Neural progenitor cell (in vitro differentiated cells): ENCODE measurements at regions not wholly inside any gene's neighbourhood (a gene's known extent, or its start where the extent isn't known, plus 50 kb on each side); places are given as distances from the start of the nearest gene placed in this dataset.
"Not testable (repeated sequence)": the region's sequence is repeated elsewhere in the genome, so short reads cannot be mapped to it uniquely, and the experiment has no call there.

Experiments
- DNase-seq: peaks from one replicate; pipeline ENCODE4 v3.0.0-alpha.2; 2016; ENCODE audit warnings: low spot score
- H2AFZ ChIP-seq: fragments of 200-600 bp; sonication (generic); replicated peaks from 2 replicates; pipeline ENCODE4 v1.6.1; 2016; ENCODE audit warnings: antibody characterized with exemption
- H3F3A ChIP-seq: fragments of 200-600 bp; sonication (generic); 2 replicates; pipeline ENCODE4 v1.6.1; 2016; ENCODE audit warnings: antibody characterized with exemption, low read depth
- H3K27ac ChIP-seq: fragments of 200-600 bp; sonication (generic); 2 replicates; pipeline ENCODE4 v1.5.1; 2016; ENCODE audit warnings: mild to moderate bottlenecking
- H3K27me3 ChIP-seq: fragments of 200-600 bp; sonication (generic); 2 replicates; pipeline ENCODE4 v1.6.1; 2016; ENCODE audit warnings: mild to moderate bottlenecking, moderate library complexity
- H3K36me3 ChIP-seq: fragments of 200-600 bp; sonication (generic); 2 replicates; pipeline ENCODE4 v1.5.1; 2016
- H3K4me1 ChIP-seq: fragments of 200-600 bp; sonication (generic); 2 replicates; pipeline ENCODE4 v1.6.1; 2016; ENCODE audit warnings: mixed run types
- H3K4me2 ChIP-seq: fragments of 200-600 bp; sonication (generic); 2 replicates; pipeline ENCODE4 v1.6.1; 2016
- H3K4me3 ChIP-seq: fragments of 200-600 bp; sonication (generic); 2 replicates; pipeline ENCODE4 v1.5.1; 2016
- H3K79me2 ChIP-seq: fragments of 200-600 bp; sonication (generic); 2 replicates; pipeline ENCODE4 v1.6.1; 2016; ENCODE audit warnings: low read depth
- H3K9ac ChIP-seq: fragments of 200-600 bp; sonication (generic); 2 replicates; pipeline ENCODE4 v1.6.1; 2016
- H3K9me3 ChIP-seq: fragments of 200-600 bp; sonication (generic); 2 replicates; pipeline ENCODE4 v1.5.1; 2016; ENCODE audit warnings: low read depth
- H4K20me1 ChIP-seq: fragments of 200-600 bp; sonication (generic); 2 replicates; pipeline ENCODE4 v1.6.1; 2016; ENCODE audit warnings: low read depth
- H3K27ac Mint-ChIP-seq: 3 replicates; pipeline ENCODE4 v1.8.0; 2021; ENCODE audit warnings: mixed read lengths
- H3K27me3 Mint-ChIP-seq: 2 replicates; pipeline ENCODE4 v1.8.0; 2022; ENCODE audit warnings: low read depth, mild to moderate bottlenecking, inconsistent platforms, moderate library complexity, mixed read lengths; ENCODE audit not compliant: insufficient read depth
- H3K36me3 Mint-ChIP-seq: 3 replicates; pipeline ENCODE4 v1.8.0; 2021; ENCODE audit warnings: mixed read lengths
- H3K4me1 Mint-ChIP-seq: 3 replicates; pipeline ENCODE4 v1.8.0; 2021; ENCODE audit warnings: mixed read lengths
- H3K4me3 Mint-ChIP-seq: 3 replicates; pipeline ENCODE4 v1.8.0; 2021; ENCODE audit warnings: mild to moderate bottlenecking, moderate library complexity, mixed read lengths
- H3K9me3 Mint-ChIP-seq: 3 replicates; pipeline ENCODE4 v1.8.0; 2020; ENCODE audit warnings: mixed read lengths
- EZH2 ChIP-seq: fragments of 200-600 bp; sonication (generic); IDR thresholded peaks from 2 replicates; pipeline ENCODE4 v1.6.1; 2017; ENCODE audit warnings: antibody characterized with exemption, mild to moderate bottlenecking, moderate library complexity
- EZH2phosphoT487 ChIP-seq: fragments of 200-600 bp; sonication (generic); IDR thresholded peaks from 2 replicates; pipeline ENCODE4 v1.6.1; 2017; ENCODE audit warnings: antibody characterized with exemption
- TF ChIP-seq, protein P1 (sequence below): fragments of 200-600 bp; sonication (generic); IDR thresholded peaks from 2 replicates; pipeline ENCODE4 v1.5.1; 2017; ENCODE audit warnings: antibody characterized with exemption, mild to moderate bottlenecking

DNA sequence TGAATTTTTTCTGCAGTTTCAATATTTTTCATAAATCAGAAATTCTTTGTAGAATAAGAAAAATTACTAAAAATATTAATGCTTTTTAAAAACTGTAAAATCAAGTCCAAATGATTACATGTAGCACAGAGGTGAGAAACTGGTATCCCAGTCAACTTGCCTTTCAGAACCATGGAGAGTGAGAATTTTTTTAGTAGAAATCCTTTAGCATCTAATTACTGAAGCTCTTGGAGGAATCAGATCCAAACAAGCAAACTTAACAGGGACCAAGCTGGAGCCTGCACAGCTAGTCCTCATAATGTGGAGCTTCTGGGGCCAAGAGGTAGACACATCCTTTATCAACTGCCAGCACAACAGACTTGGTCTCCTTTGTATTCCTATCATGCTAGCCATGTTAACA is 724.5 kb downstream of the TFAP2A start:
- DNase-seq = no peak
- no peaks in the 10 kb centered on the region for H3K36me3 ChIP-seq
- H3K36me3 Mint-ChIP-seq = no peaks in the 10 kb centered on the region
- H3K4me1 ChIP-seq = no peaks in the 10 kb centered on the region
- no peaks in the 10 kb centered on the region for H3K27me3 Mint-ChIP-seq
- H3K9me3 Mint-ChIP-seq = peaks cover 5% of the 10 kb centered on the region
- no peaks in the 10 kb centered on the region for H3K27me3 ChIP-seq
- H3K79me2 ChIP-seq = no peaks in the 10 kb centered on the region
- TF ChIP-seq EZH2 (no peak), EZH2phosphoT487 (no peak)
- TF ChIP-seq, protein P1, sequence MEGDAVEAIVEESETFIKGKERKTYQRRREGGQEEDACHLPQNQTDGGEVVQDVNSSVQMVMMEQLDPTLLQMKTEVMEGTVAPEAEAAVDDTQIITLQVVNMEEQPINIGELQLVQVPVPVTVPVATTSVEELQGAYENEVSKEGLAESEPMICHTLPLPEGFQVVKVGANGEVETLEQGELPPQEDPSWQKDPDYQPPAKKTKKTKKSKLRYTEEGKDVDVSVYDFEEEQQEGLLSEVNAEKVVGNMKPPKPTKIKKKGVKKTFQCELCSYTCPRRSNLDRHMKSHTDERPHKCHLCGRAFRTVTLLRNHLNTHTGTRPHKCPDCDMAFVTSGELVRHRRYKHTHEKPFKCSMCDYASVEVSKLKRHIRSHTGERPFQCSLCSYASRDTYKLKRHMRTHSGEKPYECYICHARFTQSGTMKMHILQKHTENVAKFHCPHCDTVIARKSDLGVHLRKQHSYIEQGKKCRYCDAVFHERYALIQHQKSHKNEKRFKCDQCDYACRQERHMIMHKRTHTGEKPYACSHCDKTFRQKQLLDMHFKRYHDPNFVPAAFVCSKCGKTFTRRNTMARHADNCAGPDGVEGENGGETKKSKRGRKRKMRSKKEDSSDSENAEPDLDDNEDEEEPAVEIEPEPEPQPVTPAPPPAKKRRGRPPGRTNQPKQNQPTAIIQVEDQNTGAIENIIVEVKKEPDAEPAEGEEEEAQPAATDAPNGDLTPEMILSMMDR = no peak
- H2AFZ ChIP-seq = no peak overlapping the region
- H3K27ac ChIP-seq = no peak overlapping the region
- no peak overlapping the region for H3K4me2 ChIP-seq
- no peak overlapping the region for H3K27ac Mint-ChIP-seq
- H3K4me3 Mint-ChIP-seq = no peak overlapping the region
- no peaks in the 10 kb centered on the region for H3F3A ChIP-seq
- H3K4me3 ChIP-seq = no peak overlapping the region
- H3K4me1 Mint-ChIP-seq = no peaks in the 10 kb centered on the region
- no peak overlapping the region for H3K9ac ChIP-seq
- no peaks in the 10 kb centered on the region for H4K20me1 ChIP-seq
- no peaks in the 10 kb centered on the region for H3K9me3 ChIP-seq

DNA sequence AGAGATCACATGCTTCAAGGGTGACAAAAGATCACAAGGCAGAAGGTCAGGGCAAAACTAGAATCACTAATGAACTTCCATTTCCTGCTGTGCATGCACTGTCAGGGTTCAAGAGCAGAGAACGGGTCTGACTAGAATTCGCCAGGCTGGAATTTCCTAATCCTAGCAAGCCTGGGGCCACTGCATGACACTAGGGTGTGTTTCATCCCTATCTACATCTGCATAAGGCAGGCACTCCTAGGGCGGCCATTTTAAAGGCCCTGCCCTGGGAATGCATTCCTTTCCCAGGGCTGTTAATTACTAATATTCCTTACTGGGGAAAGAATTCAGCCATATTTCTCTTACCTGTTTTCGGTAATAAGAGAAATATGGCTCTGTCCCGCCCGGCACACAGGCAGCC is 734.1 kb downstream of the TFAP2A start:
- DNase-seq = not testable (repeated sequence)

DNA sequence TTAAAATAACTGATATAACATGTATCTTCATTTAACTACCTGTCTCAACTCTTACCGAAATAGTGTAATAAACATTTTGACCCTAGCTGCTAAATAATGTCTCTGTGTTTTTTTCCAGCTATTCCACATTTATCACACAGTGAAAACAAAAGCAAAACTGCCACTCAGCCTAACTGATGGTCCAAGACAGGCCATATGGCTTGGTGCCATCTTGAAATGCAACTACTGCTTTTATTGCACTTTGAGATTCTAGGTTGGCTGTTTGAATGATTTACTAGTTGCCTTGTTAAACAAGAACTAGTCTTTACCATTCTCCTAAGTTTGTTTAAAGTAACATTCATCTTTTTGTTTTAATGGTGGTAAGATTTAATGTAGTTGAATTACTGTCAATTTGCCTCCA is 739.8 kb downstream of the TFAP2A start:
- Histone ChIP-seq H3K79me2 (no peaks in the 10 kb centered on the region), H3K27me3 (no peaks in the 10 kb centered on the region), H3K9me3 (no peaks in the 10 kb centered on the region), H2AFZ (no peak overlapping the region), H3F3A (no peaks in the 10 kb centered on the region), H3K36me3 (no peaks in the 10 kb centered on the region), H3K9ac (no peak overlapping the region), H3K4me1 (no peaks in the 10 kb centered on the region), H3K4me2 (no peak overlapping the region), H3K4me3 (no peak overlapping the region), H3K27ac (no peak overlapping the region), H4K20me1 (no peaks in the 10 kb centered on the region)
- H3K27ac Mint-ChIP-seq = no peak overlapping the region
- no peaks in the 10 kb centered on the region for H3K27me3 Mint-ChIP-seq
- no peaks in the 10 kb centered on the region for H3K36me3 Mint-ChIP-seq
- H3K4me3 Mint-ChIP-seq = no peak overlapping the region
- no peak for DNase-seq
- H3K4me1 Mint-ChIP-seq = no peaks in the 10 kb centered on the region
- peaks cover 4% of the 10 kb centered on the region for H3K9me3 Mint-ChIP-seq
- TF ChIP-seq EZH2 = no peak
- TF ChIP-seq EZH2phosphoT487 = no peak

More for the DNA sequence above, 734.1 kb downstream of the TFAP2A start:
- not testable (repeated sequence) for H3K79me2 ChIP-seq, H4K20me1 ChIP-seq, H3K4me3 ChIP-seq, H3K9ac ChIP-seq, H3F3A ChIP-seq, H3K9me3 Mint-ChIP-seq, H3K4me3 Mint-ChIP-seq, H3K27me3 ChIP-seq, H3K4me2 ChIP-seq, H3K27ac Mint-ChIP-seq, H3K36me3 ChIP-seq, H3K27me3 Mint-ChIP-seq, H3K36me3 Mint-ChIP-seq, H2AFZ ChIP-seq, H3K9me3 ChIP-seq, H3K27ac ChIP-seq, H3K4me1 Mint-ChIP-seq, H3K4me1 ChIP-seq

DNA sequence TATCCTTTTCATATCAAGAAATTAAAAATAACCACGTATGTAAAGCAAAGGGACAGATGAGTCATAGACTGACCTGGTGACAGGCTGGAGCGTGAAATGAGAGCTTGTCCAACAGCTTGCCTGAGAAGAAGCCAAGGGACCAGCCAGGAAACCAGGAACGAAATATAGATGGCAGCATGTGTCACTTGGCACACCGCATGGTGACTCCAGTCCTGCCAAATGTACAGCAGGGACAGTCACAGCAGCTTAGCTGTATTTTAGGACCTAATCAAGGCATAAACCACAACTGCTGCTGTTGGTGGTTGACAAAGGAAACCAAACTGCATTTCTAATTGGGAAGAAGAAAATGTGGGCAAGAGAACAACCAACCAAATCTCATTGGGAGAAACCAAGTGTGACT is 755.0 kb downstream of the TFAP2A start:
- no peak overlapping the region for H3K4me3 ChIP-seq
- no peaks in the 10 kb centered on the region for H3K9me3 Mint-ChIP-seq
- no peaks in the 10 kb centered on the region for H3K27me3 ChIP-seq
- no peak for DNase-seq
- H3K27me3 Mint-ChIP-seq = no peaks in the 10 kb centered on the region
- no peaks in the 10 kb centered on the region for H3K36me3 ChIP-seq
- no peaks in the 10 kb centered on the region for H3K79me2 ChIP-seq
- H3K4me1 ChIP-seq = no peaks in the 10 kb centered on the region
- H3K4me1 Mint-ChIP-seq = no peaks in the 10 kb centered on the region
- H3K4me3 Mint-ChIP-seq = no peak overlapping the region
- no peaks in the 10 kb centered on the region for H4K20me1 ChIP-seq
- H2AFZ ChIP-seq = no peak overlapping the region
- no peak overlapping the region for H3K27ac ChIP-seq
- no peaks in the 10 kb centered on the region for H3F3A ChIP-seq
- H3K27ac Mint-ChIP-seq = no peak overlapping the region
- H3K9me3 ChIP-seq = no peaks in the 10 kb centered on the region
- H3K4me2 ChIP-seq = no peak overlapping the region
- H3K9ac ChIP-seq = no peak overlapping the region
- no peak for TF ChIP-seq EZH2
- TF ChIP-seq, protein P1 = no peak
- no peak for TF ChIP-seq EZH2phosphoT487
- H3K36me3 Mint-ChIP-seq = no peaks in the 10 kb centered on the region
